HG03097 (cell line): ENCODE measurements at regions not wholly inside any gene's neighbourhood (a gene's known extent, or its start where the extent isn't known, plus 50 kb on each side); places are given as distances from the start of the nearest gene placed in this dataset.
"Not testable (repeated sequence)": the region's sequence is repeated elsewhere in the genome, so short reads cannot be mapped to it uniquely, and the experiment has no call there.

Experiments used
- ATAC-seq: cut with Tn5 transposase; IDR thresholded peaks from one replicate; pipeline ENCODE4 v1.9.1; 2021; ENCODE audit not compliant: unreplicated experiment, low FRiP score

DNA sequence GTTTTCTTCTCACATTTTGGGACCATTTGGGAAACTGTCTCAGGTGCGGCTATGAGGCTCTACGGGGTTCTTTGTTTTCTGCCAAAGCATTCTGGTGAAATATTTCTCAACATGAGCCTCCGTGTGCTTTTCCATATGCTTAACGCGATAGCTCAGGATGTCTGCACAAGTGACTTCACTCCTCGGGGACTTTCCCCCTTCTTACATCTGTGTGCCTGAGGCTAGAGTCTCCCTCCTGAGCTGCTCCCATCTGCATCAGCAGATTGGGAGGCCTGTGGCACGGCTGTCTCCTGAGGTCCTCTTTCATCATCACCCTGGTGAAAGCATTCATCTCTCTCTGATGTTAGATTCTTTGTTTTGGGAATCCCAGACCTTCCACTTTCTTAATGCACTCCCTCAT is 1190.9 kb downstream of the TYW1 start:
- no peak for ATAC-seq

DNA sequence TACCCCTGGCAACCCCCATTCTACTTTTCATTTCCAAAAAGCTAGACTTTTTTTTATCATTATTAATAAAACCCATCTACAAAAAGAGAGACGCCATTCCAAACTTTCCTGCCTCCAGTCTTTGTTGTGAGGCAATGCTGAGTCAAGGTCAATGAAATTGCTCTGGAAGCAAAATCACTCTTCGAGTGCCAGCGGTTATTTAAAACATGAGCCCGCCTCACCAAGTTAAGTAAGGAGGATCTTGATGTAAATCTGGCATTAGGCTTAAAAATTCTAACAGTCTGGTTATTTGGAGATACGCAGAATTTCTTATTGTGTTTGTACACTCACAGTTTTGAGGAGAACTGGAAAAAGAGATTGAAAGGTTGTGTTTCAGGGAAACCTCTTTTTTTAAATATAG is 1196.3 kb downstream of the TYW1 start:
- no peak for ATAC-seq

DNA sequence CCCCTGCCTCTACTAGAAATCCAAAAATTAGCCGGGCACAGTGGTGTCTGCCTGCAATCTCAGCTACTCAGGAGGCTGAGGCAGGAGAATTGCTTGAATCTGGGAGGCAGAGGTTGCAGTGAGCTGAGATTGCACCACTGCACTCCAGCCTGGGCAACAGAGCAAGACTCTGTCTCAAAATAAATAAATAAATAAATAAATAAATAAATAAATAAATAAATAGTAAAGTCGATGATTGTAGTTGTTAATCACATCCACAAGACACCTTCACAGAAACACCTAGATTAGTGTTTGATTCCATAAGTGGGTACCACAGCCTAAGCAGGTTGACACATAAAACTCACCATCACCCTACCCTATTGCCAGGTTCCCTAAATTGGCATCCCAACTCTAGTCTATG is 1199.0 kb downstream of the TYW1 start:
- ATAC-seq, result not testable (repeated sequence)

DNA sequence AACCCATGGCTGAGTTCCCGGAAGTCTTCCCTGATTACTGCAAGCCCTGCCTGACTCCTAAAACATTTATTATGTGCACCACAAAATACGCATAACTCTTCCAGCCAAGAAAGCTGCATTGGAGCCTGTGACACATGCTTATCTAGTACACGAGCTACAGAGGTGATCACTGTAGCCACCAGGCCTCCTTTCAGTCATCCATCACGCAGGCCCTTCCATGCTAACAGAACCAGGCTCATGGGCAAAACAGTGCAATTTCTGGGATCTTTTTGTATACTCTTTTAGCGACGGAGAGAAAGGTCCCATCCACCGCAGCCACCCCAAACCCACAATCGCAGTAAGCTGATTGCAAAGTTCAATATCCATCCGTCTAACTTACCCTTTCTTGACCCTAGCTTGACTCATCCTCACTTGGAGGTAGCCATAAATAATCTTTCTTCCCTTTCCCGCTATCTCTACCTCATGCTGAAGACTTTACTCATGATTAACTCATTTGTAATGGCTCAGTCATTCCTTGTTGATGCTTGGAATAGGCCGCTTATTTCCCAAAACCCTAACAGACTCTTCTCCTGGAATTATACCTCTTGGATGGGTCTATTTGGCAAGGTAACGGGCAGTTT is 1203.5 kb downstream of the TYW1 start:
- no peak for ATAC-seq

DNA sequence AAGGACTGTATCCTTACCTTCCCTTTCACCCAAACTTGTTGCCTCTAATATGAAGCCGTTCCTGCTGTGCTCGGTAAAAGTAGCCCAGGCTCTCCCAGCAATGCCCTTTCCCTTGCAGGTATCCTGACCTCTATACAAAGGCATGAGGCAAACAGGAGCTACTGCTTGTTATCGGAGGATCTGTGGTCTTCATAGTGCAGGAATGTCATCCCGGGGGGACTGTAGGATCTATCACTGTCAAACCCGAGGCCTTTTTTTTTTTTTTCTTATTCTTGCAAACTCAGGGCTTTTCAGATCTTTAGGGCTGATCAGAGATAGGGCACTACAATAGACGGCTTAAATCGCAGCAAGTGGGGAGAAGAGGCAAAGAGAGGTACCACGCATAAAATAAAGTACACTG is 1206.6 kb downstream of the TYW1 start:
- ATAC-seq, result no peak

GRCh38 chr7:68205826-68206225 is 1209.2 kb downstream of the TYW1 start:
- no peak for ATAC-seq

- ATAC-seq, result no peak
Measured at GRCh38 chr7:68206946-68207485, 1210.4 kb downstream of the TYW1 start.

DNA sequence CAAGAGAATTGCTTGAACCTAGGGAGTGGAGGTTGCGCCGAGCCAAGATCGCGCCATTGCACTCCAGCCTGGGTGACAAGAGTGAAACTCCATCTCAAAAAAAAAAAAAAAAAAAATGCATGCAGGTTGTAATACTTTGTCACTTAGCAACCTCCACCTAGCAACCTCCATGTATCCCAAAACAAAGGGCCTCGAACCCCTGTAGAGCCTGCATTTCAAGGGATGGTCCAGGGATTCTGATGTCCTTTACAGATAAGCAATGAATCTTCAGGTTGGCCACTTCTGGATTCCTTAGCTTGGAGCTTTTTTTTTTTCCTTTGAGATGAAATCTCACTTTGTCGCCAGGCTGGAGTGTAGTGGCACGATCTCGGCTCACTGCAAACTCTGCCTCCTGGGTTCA is 1211.0 kb downstream of the TYW1 start:
- ATAC-seq, result no peak

- ATAC-seq, result no peak
Measured at GRCh38 chr7:68209486-68209885, 1212.9 kb downstream of the TYW1 start.

DNA sequence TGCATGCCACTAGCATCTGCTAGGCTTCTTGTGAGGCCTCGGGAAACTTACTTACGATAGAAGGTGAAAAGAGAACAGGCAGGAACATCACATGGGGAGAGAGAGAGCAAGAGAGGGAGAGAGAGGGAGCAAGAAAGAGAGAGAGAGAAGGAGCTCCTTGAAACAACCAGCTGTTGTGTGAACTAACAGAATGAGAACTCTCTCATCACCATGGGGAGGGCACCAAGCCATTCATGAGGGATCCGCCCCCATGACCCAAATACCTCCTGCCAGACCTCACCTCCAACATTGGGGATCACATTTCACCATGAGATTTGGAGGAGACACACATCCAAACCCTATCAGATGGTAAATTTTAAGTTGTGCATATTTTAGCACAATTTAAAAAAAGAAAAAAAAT is 1217.2 kb downstream of the TYW1 start:
- no peak for ATAC-seq

GRCh38 chr7:68216051-68216450 is 1219.4 kb downstream of the TYW1 start:
- ATAC-seq, result no peak

GRCh38 chr7:68217426-68217825 is 1220.8 kb downstream of the TYW1 start:
- no peak for ATAC-seq

DNA sequence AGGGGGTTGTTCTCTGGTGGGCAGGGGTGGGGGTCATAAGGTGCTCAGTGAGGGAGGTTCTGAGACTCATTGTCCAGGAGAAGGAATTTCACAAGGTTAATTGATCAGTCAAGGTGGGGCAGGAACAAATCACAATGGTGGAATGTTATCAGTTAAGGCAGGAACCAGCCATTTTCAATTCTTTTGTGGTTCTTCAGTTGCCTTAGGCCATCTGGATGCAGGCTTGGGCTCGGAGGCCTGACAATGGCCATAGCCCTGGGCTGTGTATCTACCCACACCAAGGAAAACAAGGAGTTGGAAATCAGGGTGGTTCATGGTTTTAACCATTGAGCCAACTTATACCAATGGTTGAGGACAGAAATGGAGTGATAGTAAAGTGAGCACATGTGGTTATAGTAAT is 1221.8 kb downstream of the TYW1 start:
- ATAC-seq, result no peak

GRCh38 chr7:68222311-68222710 is 1225.7 kb downstream of the TYW1 start:
- ATAC-seq, result no peak

GRCh38 chr7:68224041-68224741 is 1227.6 kb downstream of the TYW1 start:
- no peak for ATAC-seq

DNA sequence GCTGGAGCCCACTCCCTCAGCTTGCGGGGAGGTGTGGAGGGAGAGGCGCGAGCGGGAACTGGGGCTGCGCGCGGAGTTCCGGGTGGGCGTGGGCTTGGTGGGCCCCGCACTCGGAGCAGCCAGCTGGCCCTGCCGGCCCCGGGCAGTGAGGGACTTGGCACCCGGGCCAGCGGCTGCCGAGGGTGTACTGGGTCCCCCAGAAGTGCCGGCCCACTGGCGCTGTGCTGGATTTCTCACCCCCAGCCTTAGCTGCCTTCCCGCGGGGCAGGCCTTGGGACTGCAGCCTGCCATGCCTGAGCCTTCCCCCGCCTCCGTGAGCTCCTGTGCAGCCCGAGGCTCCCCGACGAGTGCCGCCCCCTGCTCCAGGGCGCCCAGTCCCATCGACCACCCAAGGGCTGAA is 1234.4 kb downstream of the TYW1 start:
- ATAC-seq, result not testable (repeated sequence)

DNA sequence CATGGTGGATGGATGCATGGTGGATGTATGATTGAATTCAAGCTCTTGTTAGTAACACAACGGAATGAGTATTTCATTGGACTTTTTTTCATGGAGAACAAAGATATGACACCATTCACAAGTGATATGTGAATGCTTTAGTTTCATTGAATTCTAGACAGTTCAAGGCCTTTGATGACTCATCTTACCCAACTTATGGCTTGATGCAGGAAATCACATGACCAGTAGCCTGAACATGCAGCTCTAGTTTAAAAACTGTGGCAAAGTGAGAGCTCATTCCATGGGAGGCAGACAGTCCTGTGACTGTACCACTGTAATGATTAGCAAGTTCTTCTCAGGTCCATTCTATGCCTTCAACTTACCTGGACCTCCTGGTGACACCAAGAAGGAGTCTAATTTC is 1239.3 kb downstream of the TYW1 start:
- no peak for ATAC-seq

DNA sequence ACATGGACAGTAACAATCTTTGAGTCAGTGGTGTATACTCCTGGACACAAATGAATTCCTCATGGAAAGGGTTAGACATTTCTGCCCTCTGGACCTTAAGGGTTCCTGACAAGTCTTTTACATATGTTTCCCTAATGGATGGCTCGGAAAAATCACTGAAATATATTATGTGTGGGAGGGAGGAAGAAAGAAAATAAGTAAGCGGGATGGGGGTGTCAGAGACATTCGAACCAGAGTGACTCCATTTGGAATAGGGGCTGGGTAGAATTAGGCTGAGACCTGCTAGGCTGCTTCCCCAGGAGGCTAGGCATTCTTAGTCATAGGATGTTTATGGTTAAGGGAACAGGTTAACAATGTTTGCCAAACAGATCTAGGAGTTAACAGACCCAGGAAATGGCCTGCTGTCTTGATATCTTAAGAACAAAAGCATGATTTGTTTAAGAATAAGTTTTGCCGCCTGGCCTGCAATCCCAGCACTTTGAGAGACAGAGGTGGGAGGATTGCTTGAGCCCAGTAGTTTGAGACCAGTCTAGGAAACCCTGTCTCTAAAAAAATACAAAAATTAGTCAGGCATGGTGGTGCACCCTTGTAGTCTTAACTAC is 1241.7 kb downstream of the TYW1 start:
- ATAC-seq, result no peak

GRCh38 chr7:68243128-68243527 is 1246.5 kb downstream of the TYW1 start:
- ATAC-seq, result no peak

DNA sequence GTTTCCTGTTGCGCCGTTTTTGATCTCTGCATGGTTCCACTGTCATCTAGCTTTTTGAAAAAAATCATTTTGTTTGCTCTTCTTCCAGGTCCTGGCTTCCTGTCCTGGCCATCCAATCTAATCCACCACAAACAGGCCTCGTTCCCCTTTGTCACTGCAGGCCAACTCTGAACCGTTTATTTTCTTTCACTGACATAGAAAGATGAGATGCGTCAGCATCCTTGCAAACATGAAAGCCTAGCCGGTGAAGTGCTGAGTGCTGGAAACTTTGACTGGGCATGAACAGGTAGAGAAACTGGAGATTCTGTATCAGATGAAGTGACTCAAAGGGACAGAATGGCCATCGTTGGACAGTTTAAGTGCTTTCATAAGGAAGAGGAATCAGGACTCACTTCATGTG is 1247.8 kb downstream of the TYW1 start:
- no peak for ATAC-seq

DNA sequence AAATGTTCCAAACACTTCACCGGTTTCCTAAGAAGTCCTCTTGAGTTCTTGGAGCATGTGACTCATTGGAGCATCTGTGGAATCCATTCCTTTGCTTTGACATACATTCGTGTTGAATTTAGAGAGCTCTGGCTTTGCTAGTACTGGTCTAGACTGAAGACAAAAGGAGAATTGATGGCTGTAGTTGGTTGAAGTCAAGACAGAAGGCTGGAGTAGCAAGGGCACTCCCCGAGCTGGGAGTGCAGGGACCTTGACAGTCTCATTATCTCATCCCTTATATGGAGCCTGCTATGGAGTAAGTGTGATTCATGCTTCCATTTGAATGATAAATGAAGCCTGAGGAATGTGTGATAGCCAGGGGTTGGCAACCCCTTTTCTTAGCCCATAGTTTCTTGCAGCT is 1249.1 kb downstream of the TYW1 start:
- no peak for ATAC-seq

DNA sequence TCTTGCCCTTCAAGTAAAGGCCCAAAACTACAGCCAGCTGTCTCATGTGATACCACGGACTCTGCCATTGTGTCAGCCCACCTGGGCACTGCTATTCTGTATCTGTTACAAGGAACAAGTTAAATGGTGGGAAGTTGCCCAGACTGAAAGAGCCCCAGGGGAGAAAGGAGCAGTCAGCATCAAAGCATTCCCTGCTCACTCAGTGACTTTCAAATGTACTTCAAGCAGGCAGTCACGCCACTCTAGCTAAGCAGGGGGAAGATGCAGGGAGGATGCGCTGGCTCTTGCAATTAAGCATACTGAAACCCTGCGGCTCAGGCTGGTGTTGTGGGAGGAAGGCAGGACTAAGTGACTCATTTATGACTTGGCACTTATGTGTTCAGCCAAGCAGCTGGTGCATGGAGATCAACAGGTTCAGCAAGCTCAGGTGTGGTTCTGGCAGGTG is 1249.6 kb downstream of the TYW1 start:
- no peak for ATAC-seq
